B cell (primary cell): ENCODE measurements at regions not wholly inside any gene's neighbourhood (a gene's known extent, or its start where the extent isn't known, plus 50 kb on each side); places are given as distances from the start of the nearest gene placed in this dataset.

ENCODE experiments used
- ATAC-seq: fragments of 200-7000 bp; cut with Tn5 transposase; one replicate; pipeline ENCODE4 v1.10.0; 2021; ENCODE audit warnings: low read depth, mild to moderate bottlenecking, moderate number of reproducible peaks, moderate library complexity
- CTCF ChIA-PET: fragments of 350-600 bp; sonication (Branson Sonifier 250); formaldehyde crosslinking; loops from one replicate; lab custom pipeline; 2021; ENCODE audit warnings: antibody characterized with exemption, inconsistent platforms; lab: Charles Lee
- POLR2A ChIA-PET: fragments of 350-600 bp; sonication (Branson Sonifier 250); formaldehyde crosslinking; loops from one replicate; lab custom pipeline; 2021; ENCODE audit warnings: antibody characterized with exemption; lab: Charles Lee
- DNase-seq: peaks from one replicate; pipeline ENCODE4 v3.0.0; 2013
- H2AFZ ChIP-seq: 2 replicates; pipeline ENCODE4 v1.6.1; 2012; ENCODE audit warnings: mild to moderate bottlenecking, low read depth, low read length; ENCODE audit not compliant: insufficient read depth, poor library complexity, severe bottlenecking
- H3K27ac ChIP-seq, 2 donors: 1 replicate in 1 of 2; 2 replicates in 1 of 2; pipeline ENCODE4 v1.5.1; 2012 to 2013; ENCODE audit warnings: low read length in 2 of 2, mild to moderate bottlenecking in 2 of 2, moderate library complexity in 1 of 2
- H3K27me3 ChIP-seq, 4 experiments: fragments of 200-600 bp in 1 of 4; sonication (generic) in 1 of 4; replicated peaks in 1 of 4; 1 replicate in 2 of 4; 2 replicates in 2 of 4; pipeline versions ENCODE4 v1.6.1 to v1.7.0; 2013 to 2016; ENCODE audit warnings: low read length in 3 of 4, mild to moderate bottlenecking in 2 of 4, mixed read lengths in 1 of 4, moderate library complexity in 1 of 4; ENCODE audit not compliant: insufficient read depth in 4 of 4, control insufficient read depth in 3 of 4; ENCODE audit errors: control extremely low read depth in 1 of 4
- H3K36me3 ChIP-seq, 2 experiments: replicated peaks in 1 of 2; 1 replicate in 1 of 2; 2 replicates in 1 of 2; pipeline versions ENCODE4 v1.6.1 to v1.7.1; 2013; ENCODE audit warnings: low read length in 1 of 2; ENCODE audit not compliant: insufficient read depth in 2 of 2, control insufficient read depth in 1 of 2; ENCODE audit errors: control extremely low read depth in 1 of 2, extremely low read depth in 1 of 2
- H3K4me1 ChIP-seq, 2 donors: fragments of 200-600 bp in 1 of 2; sonication (generic) in 1 of 2; 1 replicate in 1 of 2; 2 replicates in 1 of 2; pipeline versions ENCODE4 v1.5.1 to v1.6.1; 2013 to 2017; ENCODE audit warnings: low read length in 2 of 2; ENCODE audit not compliant: control insufficient read depth in 2 of 2, insufficient read depth in 2 of 2
- H3K4me2 ChIP-seq: replicated peaks from 2 replicates; pipeline ENCODE3; 2012; ENCODE audit warnings: mild to moderate bottlenecking, low read depth, low read length; ENCODE audit not compliant: poor library complexity, severe bottlenecking
- H3K4me3 ChIP-seq, 5 experiments: fragments of 200-600 bp in 1 of 5; sonication (generic) in 1 of 5; 1 replicate in 3 of 5; 2 replicates in 2 of 5; pipeline versions ENCODE4 v1.5.1 to v1.7.0; 2011 to 2016; ENCODE audit warnings: low read length in 4 of 5, mild to moderate bottlenecking in 4 of 5, low read depth in 2 of 5, control low read depth in 1 of 5, moderate library complexity in 1 of 5; ENCODE audit not compliant: insufficient read depth in 1 of 5; ENCODE audit errors: control extremely low read depth in 1 of 5, extremely low read depth in 1 of 5
- H3K79me2 ChIP-seq: fragments of 200-600 bp; sonication (generic); one replicate; pipeline ENCODE4 v1.6.0; 2016; ENCODE audit warnings: low read length; ENCODE audit not compliant: control insufficient read depth, insufficient read depth
- H3K9ac ChIP-seq: fragments of 200-600 bp; sonication (generic); 2 replicates; pipeline ENCODE4 v1.6.1; 2017; ENCODE audit warnings: mild to moderate bottlenecking, low read length, moderate library complexity
- H3K9me3 ChIP-seq, 3 donors: one replicate each; pipeline versions ENCODE4 v1.6.1 to v1.7.1; 2013; ENCODE audit warnings: low read length in 2 of 3; ENCODE audit not compliant: control insufficient read depth in 2 of 3, insufficient read depth in 1 of 3; ENCODE audit errors: control extremely low read depth in 1 of 3
- H4K20me1 ChIP-seq: 2 replicates; pipeline ENCODE4 v1.6.0; 2012; ENCODE audit warnings: mild to moderate bottlenecking, low read length; ENCODE audit not compliant: insufficient read depth, control insufficient read depth, poor library complexity, severe bottlenecking
- H3K27ac Mint-ChIP-seq: one replicate; pipeline ENCODE4 v1.8.0; 2021; ENCODE audit warnings: mixed read lengths
- H3K27me3 Mint-ChIP-seq: one replicate; pipeline ENCODE4 v1.8.0; 2021; ENCODE audit warnings: mixed read lengths
- H3K4me1 Mint-ChIP-seq: one replicate; pipeline ENCODE4 v1.8.0; 2021; ENCODE audit warnings: mixed read lengths
- H3K4me3 Mint-ChIP-seq: one replicate; pipeline ENCODE4 v1.8.0; 2021; ENCODE audit warnings: mixed read lengths
- H3K9me3 Mint-ChIP-seq: one replicate; pipeline ENCODE4 v1.8.0; 2022; ENCODE audit warnings: mixed read lengths; ENCODE audit not compliant: insufficient read depth
- EZH2 ChIP-seq: IDR thresholded peaks from 2 replicates; pipeline ENCODE4 v1.6.1; 2012; ENCODE audit warnings: borderline replicate concordance, low read depth, mild to moderate bottlenecking, moderate library complexity, low read length; ENCODE audit not compliant: insufficient read depth, poor library complexity, severe bottlenecking
- WGBS: methylation state at CpG from one replicate; pipeline ENCODE4 v1.1.5; 2013; ENCODE audit warnings: missing lambda C conversion rate; ENCODE audit not compliant: insufficient coverage; 5-methylcytosine and 5-hydroxymethylcytosine counted together
- intact Hi-C: fragments of 100-400 bp; cut with micrococcal nuclease; formaldehyde crosslinking; loops from one replicate; pipeline ENCODE4 v1.10.0; 2022
- TF ChIP-seq, protein P1 (sequence below): fragments of 200-600 bp; IDR thresholded peaks from one replicate; pipeline ENCODE4 v1.8.0; 2022; ENCODE audit warnings: antibody characterized with exemption, mild to moderate bottlenecking

DNA sequence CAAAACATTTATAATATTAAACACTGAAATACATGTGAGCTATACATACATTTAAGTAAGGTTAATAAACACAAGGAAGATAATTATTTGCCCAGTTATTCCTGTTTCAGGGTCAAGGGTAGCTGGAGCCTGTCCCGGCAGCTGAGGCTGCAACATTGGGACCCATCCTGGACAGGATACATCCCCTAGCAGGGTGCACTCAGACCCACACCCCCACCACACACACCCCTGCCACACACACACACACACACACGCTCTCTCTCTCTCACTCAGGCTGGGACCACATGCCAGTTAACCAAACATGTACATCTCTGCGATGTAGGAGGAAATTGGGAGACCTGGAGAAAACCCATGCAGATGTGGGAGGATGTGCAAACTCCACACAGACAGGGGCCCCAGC is 112.6 kb upstream of the TMCC3 start:
- Mint-ChIP-seq H3K9me3 (no peaks in the 10 kb centered on the region), H3K27ac (no peak overlapping the region), H3K4me3 (peak overlapping the region; percentile 38), H3K4me1 (peaks cover 48% of the 10 kb centered on the region), H3K27me3 (no peaks in the 10 kb centered on the region)
- CTCF ChIA-PET, result interaction anchor here (0.9 to 3.3 kb wide), 11 partner anchors 9 to 112 kb away, joined by 3 to 18 read pairs (median 3); no protein-coding TSS in a partner anchor
- TF ChIP-seq, protein P1, sequence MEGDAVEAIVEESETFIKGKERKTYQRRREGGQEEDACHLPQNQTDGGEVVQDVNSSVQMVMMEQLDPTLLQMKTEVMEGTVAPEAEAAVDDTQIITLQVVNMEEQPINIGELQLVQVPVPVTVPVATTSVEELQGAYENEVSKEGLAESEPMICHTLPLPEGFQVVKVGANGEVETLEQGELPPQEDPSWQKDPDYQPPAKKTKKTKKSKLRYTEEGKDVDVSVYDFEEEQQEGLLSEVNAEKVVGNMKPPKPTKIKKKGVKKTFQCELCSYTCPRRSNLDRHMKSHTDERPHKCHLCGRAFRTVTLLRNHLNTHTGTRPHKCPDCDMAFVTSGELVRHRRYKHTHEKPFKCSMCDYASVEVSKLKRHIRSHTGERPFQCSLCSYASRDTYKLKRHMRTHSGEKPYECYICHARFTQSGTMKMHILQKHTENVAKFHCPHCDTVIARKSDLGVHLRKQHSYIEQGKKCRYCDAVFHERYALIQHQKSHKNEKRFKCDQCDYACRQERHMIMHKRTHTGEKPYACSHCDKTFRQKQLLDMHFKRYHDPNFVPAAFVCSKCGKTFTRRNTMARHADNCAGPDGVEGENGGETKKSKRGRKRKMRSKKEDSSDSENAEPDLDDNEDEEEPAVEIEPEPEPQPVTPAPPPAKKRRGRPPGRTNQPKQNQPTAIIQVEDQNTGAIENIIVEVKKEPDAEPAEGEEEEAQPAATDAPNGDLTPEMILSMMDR, result no peak
- TF ChIP-seq EZH2, result no peak
- Histone ChIP-seq H3K36me3 (no peaks in the 10 kb centered on the region), H3K27me3 (no peaks in the 10 kb centered on the region), H3K4me1 (peaks cover 40 to 44% of the 10 kb centered on the region in 2 donors), H3K9ac (no peak overlapping the region), H4K20me1 (peaks cover 31% of the 10 kb centered on the region), H3K4me3 (peak overlapping the region in 1 of 5 experiments; percentile 13), H3K79me2 (peaks cover 54% of the 10 kb centered on the region), H2AFZ (no peak overlapping the region), H3K9me3 (peaks cover 0 to 2% (median 0%) of the 10 kb centered on the region in 3 donors), H3K4me2 (peak overlapping the region; percentile 44), H3K27ac (no peak overlapping the region)
- ATAC-seq (no peak), DNase-seq (no peak)
- POLR2A ChIA-PET, result interaction anchor here (1.4 kb wide), 1 partner anchor 42 kb away, joined by 3 read pairs; no protein-coding TSS in a partner anchor
- WGBS, result 89% methylated on average over 1 of the region's 3 CpGs
- intact Hi-C loops, result loop anchor here (5.0 to 10.0 kb wide), 2 partner anchors 51 to 618 kb away; partner anchors contain the start of gene PLXNC1

DNA sequence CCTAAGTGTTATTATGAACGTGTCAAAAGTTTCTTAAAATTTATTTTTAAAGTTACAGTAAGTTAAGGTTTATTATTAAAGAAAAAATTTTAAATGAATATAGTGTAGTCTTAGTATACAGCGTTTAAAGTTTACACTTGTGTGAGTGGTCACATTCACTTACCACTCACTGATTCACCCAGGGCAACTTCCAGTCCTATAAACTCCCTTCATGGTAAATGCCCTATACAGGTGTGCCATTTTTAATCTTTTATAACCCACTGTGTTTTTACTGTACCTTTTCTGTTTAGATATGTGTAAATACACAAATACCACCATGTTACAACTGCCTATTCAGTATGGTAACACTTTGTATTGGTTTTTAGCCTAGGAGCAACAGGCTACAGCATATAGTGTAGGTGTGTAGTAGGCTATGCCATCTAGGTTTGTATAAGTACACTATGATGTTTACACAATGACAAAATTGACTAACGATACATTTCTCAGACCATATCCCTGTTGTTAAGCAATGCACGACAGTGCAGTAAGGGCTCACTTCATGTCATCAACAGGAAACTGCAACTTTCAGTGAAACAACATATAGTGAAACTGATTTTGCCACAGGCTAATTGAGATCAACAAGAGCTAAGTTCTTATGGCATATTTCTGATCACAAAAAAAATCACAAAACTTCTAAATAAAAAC is 112.0 kb upstream of the TMCC3 start:
- no peak for DNase-seq
- 30% methylated on average over 2 of the region's 4 CpGs for WGBS
- intact Hi-C loops, result loop anchor here (5.0 to 10.0 kb wide), 2 partner anchors 50 to 618 kb away; partner anchors contain the start of gene PLXNC1
- Histone ChIP-seq H3K9ac (peak overlapping the region; percentile 37), H3K27ac (no peak overlapping the region), H3K36me3 (no peaks in the 10 kb centered on the region), H3K27me3 (no peaks in the 10 kb centered on the region), H3K4me3 (peak overlapping the region in 1 of 5 experiments; percentile 13), H3K4me1 (peaks cover 34 to 39% of the 10 kb centered on the region in 2 donors), H3K9me3 (peaks cover 0 to 2% (median 0%) of the 10 kb centered on the region in 3 donors), H3K4me2 (peak overlapping the region; percentile 44), H2AFZ (no peak overlapping the region), H4K20me1 (peaks cover 34% of the 10 kb centered on the region), H3K79me2 (peaks cover 57% of the 10 kb centered on the region)
- Mint-ChIP-seq H3K9me3 (no peaks in the 10 kb centered on the region), H3K27ac (no peak overlapping the region), H3K4me3 (peak overlapping the region; percentile 51), H3K4me1 (peaks cover 43% of the 10 kb centered on the region), H3K27me3 (no peaks in the 10 kb centered on the region)
- ChIA-PET POLR2A (interaction anchor here (1.4 kb wide), 1 partner anchor 41 kb away, joined by 3 read pairs; no protein-coding TSS in a partner anchor), CTCF (interaction anchor here (1.0 to 3.3 kb wide), 10 partner anchors 9 to 113 kb away, joined by 3 to 18 read pairs (median 3); no protein-coding TSS in a partner anchor)
- TF ChIP-seq, protein P1, result no peak
- TF ChIP-seq EZH2, result no peak
- ATAC-seq, result peak; percentile 23
